HepG2 (cell line): ENCODE measurements at regions not wholly inside any gene's neighbourhood (a gene's known extent, or its start where the extent isn't known, plus 50 kb on each side); places are given as distances from the start of the nearest gene placed in this dataset.
A peak's percentile ranks its signal among the peaks of the same experiment; 100 is the strongest.

Source experiments
- AHR ChIP-seq: IDR thresholded peaks from 2 replicates; pipeline ENCODE4 v1.6.1; 2018; ENCODE audit warnings: missing genetic modification reagents, missing compliant biosample characterization
- FOXA3 ChIP-seq: IDR thresholded peaks from 2 replicates; pipeline ENCODE4 v1.6.1; 2016; ENCODE audit warnings: missing genetic modification reagents, missing compliant biosample characterization
- GABPA ChIP-seq, 2 experiments: IDR thresholded peaks; 2 replicates each; pipeline ENCODE4 v1.6.1; 2011 to 2016; ENCODE audit warnings: low read depth in 2 of 2, low read length in 1 of 2, missing biosample characterization in 1 of 2, missing genetic modification characterization in 1 of 2
- GABPB1 ChIP-seq: IDR thresholded peaks from 2 replicates; pipeline ENCODE4 v1.6.1; 2016; ENCODE audit warnings: mild to moderate bottlenecking, missing genetic modification reagents, moderate library complexity, missing compliant biosample characterization
- GATAD2A ChIP-seq: IDR thresholded peaks from 2 replicates; pipeline ENCODE4 v1.6.1; 2016
- GFI1 ChIP-seq: sonication (generic); formaldehyde crosslinking; IDR thresholded peaks from 2 replicates; pipeline ENCODE4 v1.5.0; 2020; ENCODE audit warnings: missing genetic modification reagents, mild to moderate bottlenecking, borderline replicate concordance
- MXD4 ChIP-seq: IDR thresholded peaks from 2 replicates; pipeline ENCODE4 v1.6.1; 2016; ENCODE audit warnings: mild to moderate bottlenecking, missing biosample characterization, missing genetic modification reagents
- REST ChIP-seq, 2 experiments: IDR thresholded peaks; 2 replicates each; pipeline ENCODE4 v1.6.1; 2011 to 2012; ENCODE audit warnings: low read length in 2 of 2, borderline replicate concordance in 1 of 2, low read depth in 1 of 2, mild to moderate bottlenecking in 1 of 2, moderate library complexity in 1 of 2
- SMC3 ChIP-seq: IDR thresholded peaks from 2 replicates; pipeline ENCODE4 v1.6.1; 2011; ENCODE audit warnings: low read length, improper control_type of control experiment
- SNAPC2 ChIP-seq: sonication (generic); formaldehyde crosslinking; IDR thresholded peaks from 2 replicates; pipeline ENCODE4 v1.8.1; 2022; ENCODE audit warnings: mild to moderate bottlenecking, missing genetic modification reagents
- SSRP1 ChIP-seq: IDR thresholded peaks from 2 replicates; pipeline ENCODE4 v1.6.1; 2016; ENCODE audit warnings: control low read depth
- ZGPAT ChIP-seq: IDR thresholded peaks from 2 replicates; pipeline ENCODE4 v1.6.1; 2016; ENCODE audit warnings: mild to moderate bottlenecking
- ZNF24 ChIP-seq: fragments of 450-650 bp; IDR thresholded peaks from 2 replicates; pipeline ENCODE4 v1.6.1; 2017; ENCODE audit warnings: antibody characterized with exemption, mild to moderate bottlenecking
- ZNF326 ChIP-seq: sonication (generic); formaldehyde crosslinking; IDR thresholded peaks from 2 replicates; pipeline ENCODE4 v1.4.0; 2020; ENCODE audit warnings: missing genetic modification reagents, borderline replicate concordance
- ZNF563 ChIP-seq: sonication (generic); formaldehyde crosslinking; IDR thresholded peaks from 2 replicates; pipeline ENCODE4 v1.8.0; 2022; ENCODE audit warnings: mild to moderate bottlenecking, moderate library complexity, missing genetic modification reagents
- ZNF589 ChIP-seq: sonication (generic); formaldehyde crosslinking; conservative IDR thresholded peaks from 2 replicates; pipeline ENCODE4 v1.8.0; 2022; ENCODE audit warnings: mild to moderate bottlenecking, moderate library complexity, missing genetic modification reagents
- ZNF687 ChIP-seq: sonication (generic); formaldehyde crosslinking; IDR thresholded peaks from 2 replicates; pipeline ENCODE4 v1.5.1; 2020; ENCODE audit warnings: mild to moderate bottlenecking, missing genetic modification reagents, moderate library complexity
- ZNF839 ChIP-seq: sonication (generic); formaldehyde crosslinking; IDR thresholded peaks from 2 replicates; pipeline ENCODE4 v1.4.0; 2020; ENCODE audit warnings: missing genetic modification reagents, mild to moderate bottlenecking, borderline replicate concordance
- ZSCAN20 ChIP-seq: sonication (generic); formaldehyde crosslinking; IDR thresholded peaks from 2 replicates; pipeline ENCODE4 v1.4.0; 2020; ENCODE audit warnings: missing genetic modification reagents, mild to moderate bottlenecking, borderline replicate concordance

- TF ChIP-seq ZGPAT (CRISPR knock-in tag) (0 out of 2 replicates have a peak, but pooled peaks have one; percentile 34), GABPB1 (CRISPR knock-in tag) (peak; percentile 42), AHR (no peak), SMC3 (peak; percentile 83), ZSCAN20 (no peak), GFI1 (peak; percentile 59; the same call in 1 of the 2 replicates), ZNF687 (CRISPR knock-in tag) (peak; percentile 45; the same call in 1 of the 2 replicates), FOXA3 (CRISPR knock-in tag) (no peak), ZNF839 (CRISPR knock-in tag) (no peak), GATAD2A (CRISPR knock-in tag) (0 out of 2 replicates have a peak, but pooled peaks have one; percentile 18), REST (IDR thresholded peaks at IDR 0.05; ENCODE audit: borderline replicate concordance in 1 of 2, low read depth in 1 of 2, low read length in 2 of 2) (no peak), ZNF326 (CRISPR knock-in tag) (no peak), GABPA (IDR thresholded peaks at IDR 0.05; ENCODE audit: low read depth, low read length) (no peak), GABPA (CRISPR knock-in tag; IDR thresholded peaks at IDR 0.05; ENCODE audit: low read depth) (peak; percentile 54), SNAPC2 (CRISPR knock-in tag) (no peak), MXD4 (no peak), ZNF589 (no peak), SSRP1 (CRISPR knock-in tag) (peak; percentile 67; the same call in 1 of the 2 replicates), ZNF24 (no peak), ZNF563 (CRISPR knock-in tag) (0 out of 2 replicates have a peak, but pooled peaks have one; percentile 49)
Observed at GRCh38 chr2:106582148-106583143, 95.3 kb downstream of the CD8B2 start (continued).
